Inflammatory macrophage (primary cell): ENCODE measurements at regions not wholly inside any gene's neighbourhood (a gene's known extent, or its start where the extent isn't known, plus 50 kb on each side); places are given as distances from the start of the nearest gene placed in this dataset.
"Not testable (repeated sequence)": the region's sequence is repeated elsewhere in the genome, so short reads cannot be mapped to it uniquely, and the experiment has no call there.

ENCODE experiments used
- DNase-seq, 2 donors: peaks; one replicate each; pipeline ENCODE4 v3.0.0-alpha.2; 2020 to 2022

GRCh38 chr4:107562316-107562715 is 157.7 kb downstream of the PAPSS1 start:
- no peak for DNase-seq

- no peak for DNase-seq
Measured at GRCh38 chr4:107561481-107561880, 158.6 kb downstream of the PAPSS1 start.

- no peak for DNase-seq
Measured at GRCh38 chr4:107559653-107560052, 160.4 kb downstream of the PAPSS1 start.

DNA sequence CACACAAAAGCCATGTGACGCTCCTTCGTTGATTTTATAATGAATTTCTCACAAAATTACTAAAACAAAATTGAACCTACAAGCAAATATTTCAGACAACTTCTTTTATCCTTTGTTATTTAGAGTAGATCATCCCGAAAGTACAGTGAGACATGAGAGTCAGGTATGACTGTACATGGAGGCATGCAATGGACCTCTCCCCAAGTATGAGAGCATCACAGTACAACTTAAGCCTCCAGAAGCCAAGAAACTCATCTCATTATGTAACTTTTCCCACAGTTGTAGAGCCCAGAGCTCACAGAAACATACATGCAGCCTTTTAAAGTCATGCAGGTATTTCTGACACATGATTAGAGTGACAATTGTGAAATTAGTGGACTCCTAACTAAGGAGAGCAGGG is 167.7 kb downstream of the PAPSS1 start:
- no peak for DNase-seq

DNA sequence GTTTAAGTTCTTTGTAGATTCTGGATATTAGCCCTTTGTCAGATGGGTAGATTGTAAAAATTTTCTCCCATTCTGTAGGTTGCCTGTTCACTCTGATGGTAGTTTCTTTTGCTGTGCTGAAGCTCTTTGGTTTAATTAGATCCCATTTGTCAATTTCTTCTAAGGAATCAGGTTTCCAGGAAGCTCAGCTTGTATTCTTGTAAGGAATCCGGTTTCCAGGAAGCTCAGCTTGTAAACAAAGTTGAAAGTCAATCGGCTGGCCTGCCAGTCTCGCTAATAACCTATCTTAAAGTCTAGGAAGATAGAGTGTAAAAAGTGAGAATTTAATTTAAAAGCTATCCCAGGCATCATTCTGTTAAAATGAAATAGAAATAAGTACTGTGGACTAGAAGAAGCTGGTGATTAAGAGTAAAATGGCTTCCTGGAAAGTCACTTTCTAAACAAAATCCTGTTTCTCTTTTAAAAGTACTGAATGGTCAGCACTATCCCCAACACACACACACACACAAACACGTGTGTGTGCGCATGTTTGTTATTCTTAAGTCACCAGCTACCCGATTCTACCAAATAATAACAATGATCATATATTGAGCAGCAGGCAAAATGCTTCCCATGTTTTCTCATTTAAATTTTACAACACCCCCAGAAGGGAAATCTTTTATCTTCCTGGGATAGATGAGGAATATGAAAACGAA is 171.7 kb downstream of the PAPSS1 start:
- no peak for DNase-seq

DNA sequence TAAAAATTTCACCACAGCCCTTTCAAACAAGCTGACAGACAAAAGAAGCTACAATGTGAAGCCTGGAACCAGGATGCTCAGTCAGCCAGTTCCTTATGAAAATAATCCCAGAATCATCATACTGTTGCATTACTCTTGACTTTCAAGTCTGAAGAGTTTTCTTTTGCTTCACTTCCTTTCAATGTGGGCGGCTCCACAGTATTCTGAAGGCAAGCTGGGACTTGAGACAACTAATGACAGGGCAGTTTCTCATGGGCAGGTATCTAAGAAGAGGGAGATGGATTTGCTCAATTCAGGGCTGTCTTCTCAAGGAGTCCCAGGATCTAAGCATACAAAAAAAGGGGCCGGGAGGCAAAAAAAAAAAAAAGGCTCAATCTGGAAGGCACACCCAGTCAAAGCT is 173.4 kb downstream of the PAPSS1 start:
- DNase-seq = no peak

DNA sequence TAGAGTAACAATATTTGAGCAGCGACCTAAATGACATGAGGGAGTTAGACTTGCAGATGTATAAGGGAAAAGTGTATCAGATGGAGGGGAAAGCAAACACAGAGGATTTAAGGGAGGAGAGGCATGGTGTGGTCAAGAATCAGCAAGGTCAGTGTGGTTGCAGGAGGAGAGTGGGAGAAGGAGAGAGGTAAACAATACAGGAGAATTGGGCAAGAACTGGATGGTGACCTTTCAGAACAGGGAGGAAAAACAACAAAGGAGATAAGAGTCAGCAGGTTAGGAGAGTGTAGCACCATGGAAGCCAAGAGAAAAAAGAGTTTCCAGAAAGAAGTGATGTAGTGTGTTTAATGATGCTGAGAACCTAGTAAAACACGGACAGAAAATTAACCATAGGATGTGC is 178.5 kb downstream of the PAPSS1 start:
- no peak for DNase-seq

DNA sequence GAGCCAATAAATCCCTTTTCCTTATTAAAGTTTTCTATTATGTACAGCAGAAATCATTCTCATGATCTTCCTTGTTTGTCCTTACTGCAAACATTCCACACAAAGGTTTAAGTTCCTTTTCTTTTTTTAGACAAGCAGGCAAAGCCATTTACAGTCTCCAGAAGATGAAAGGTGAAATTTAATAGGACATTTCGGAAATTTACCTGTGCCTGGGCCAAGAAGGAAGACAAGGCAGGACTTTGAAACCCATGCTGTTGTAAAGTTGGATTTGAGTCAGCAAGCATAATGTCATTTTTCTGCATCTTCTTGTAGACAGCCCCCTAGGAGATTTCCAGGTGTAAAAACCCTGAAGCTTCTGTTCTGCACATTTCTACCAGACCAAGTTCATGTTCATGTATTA is 188.1 kb downstream of the PAPSS1 start:
- DNase-seq = no peak

GRCh38 chr4:107520368-107520767 is 199.7 kb downstream of the PAPSS1 start:
- DNase-seq = no peak

DNA sequence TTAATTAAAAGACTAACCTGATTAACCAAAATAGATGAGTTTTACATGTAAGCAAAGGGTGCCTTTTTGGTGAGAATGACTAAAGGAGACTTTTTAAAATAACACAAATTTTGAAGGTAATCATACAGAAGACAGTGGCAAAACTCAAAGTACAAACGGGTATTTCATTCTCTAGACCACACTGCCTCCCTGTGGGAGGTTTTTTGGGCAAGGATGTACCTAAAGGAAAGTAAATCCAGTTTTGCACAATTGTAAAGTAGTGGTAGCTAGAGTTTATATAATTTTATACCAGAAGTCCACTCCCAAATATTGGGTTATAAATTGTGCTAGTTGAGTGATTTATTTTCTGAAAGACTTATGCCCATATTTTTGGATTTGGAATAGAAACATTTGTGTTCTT is 201.0 kb downstream of the PAPSS1 start:
- DNase-seq = no peak

- no peak for DNase-seq
Measured at GRCh38 chr4:107518076-107518475, 202.0 kb downstream of the PAPSS1 start.

DNA sequence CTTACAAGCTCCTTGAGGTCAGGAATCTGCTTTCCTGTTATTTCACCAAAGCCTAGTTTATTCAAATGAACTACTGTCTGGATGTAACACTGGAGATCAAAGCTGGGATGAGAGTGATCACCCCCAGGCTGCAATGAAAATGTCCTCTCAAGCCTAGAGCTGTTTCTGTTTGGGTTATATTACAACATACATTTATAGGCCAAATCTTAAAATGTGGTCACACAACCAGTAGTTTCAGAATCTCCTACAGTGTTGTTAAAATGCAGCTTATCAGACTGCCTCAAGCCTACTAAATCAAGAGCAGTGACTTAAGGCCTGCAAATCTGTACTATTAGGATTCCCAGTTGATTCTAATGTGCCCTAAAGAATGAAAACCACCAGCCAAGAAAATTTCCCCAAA is 207.5 kb downstream of the PAPSS1 start:
- no peak for DNase-seq

DNA sequence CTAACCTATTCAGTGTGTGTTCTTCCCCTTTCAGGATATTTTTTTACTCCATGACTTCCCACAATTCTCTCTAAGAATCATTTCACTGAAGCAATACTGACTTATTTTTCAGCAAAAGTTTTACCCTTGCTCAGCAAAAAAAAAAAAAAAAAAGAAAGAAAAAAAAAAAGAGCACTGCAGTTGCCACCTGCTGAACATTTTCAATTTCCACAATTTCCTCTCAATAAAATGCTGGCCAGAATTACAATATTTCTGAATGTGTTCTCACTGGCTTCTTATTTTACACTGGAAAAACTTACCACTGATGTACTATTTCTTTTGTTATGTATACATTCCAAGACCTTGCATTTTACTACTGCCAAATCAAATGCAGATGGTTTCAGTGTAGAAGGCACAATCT is 210.4 kb downstream of the PAPSS1 start:
- no peak for DNase-seq

DNA sequence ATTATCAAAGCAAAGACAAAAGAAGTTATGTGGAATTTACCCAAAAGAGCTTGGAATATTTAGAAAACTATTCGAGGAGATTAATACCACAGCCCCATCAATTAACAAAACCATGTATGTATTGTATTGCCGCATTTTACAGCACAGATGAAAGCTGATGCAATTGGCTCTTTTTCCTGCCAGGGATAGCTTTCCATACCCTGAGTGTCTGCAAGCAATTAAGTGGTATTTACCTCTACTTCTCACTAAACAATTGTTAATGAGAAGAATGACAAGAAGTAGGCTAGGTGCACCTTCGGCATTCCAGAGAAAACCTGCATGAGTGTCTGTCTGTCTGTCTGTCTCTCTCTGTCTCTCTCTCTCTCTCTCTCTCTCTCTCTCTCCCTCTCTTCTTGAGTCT is 219.5 kb downstream of the PAPSS1 start:
- DNase-seq = no peak

DNA sequence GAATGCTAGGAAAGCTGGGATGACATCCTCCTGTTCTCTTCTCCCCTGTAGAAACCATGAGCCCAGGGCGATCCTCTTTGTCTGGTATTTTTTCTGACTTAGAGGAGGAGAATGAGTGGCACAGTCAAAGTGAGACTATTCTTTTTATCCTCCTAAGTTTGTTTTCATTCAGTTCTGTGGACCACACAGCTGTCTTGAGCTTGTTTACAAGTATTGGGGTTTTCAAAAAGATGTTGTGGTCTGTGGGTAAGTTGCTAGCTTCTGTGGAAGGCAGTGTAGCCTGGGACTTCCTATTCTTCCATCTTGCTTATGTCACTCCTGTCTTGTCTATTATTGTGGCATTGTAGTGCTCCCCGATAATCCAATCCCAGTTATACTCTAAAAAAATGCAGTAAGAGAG is 223.0 kb downstream of the PAPSS1 start:
- no peak for DNase-seq

- no peak for DNase-seq
Measured at GRCh38 chr4:107492566-107492965, 227.5 kb downstream of the PAPSS1 start.

DNA sequence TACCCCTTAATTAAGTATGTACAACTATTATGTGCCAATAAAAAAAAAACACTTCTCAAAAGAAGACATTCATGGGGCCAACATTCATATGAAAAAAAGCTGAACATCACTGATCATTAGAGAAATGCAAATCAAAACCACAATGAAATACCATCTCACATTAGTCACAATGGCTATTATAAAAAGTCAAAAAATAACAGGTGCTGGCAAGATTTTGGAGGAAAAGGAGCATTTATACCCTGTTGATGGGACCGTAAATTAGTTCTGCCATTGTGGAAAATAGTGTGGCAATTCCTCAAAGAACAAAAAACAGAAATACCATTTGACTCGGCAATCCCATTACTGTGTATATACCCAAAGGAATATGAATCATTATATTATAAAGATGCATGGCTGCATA is 229.9 kb downstream of the PAPSS1 start:
- no peak for DNase-seq

- not testable (repeated sequence) for DNase-seq
Measured at GRCh38 chr4:107483621-107484020, 236.4 kb downstream of the PAPSS1 start.

- no peak for DNase-seq
Measured at GRCh38 chr4:107482546-107482945, 237.5 kb downstream of the PAPSS1 start.

GRCh38 chr4:107478327-107478980 is 241.6 kb downstream of the PAPSS1 start:
- no peak for DNase-seq

DNA sequence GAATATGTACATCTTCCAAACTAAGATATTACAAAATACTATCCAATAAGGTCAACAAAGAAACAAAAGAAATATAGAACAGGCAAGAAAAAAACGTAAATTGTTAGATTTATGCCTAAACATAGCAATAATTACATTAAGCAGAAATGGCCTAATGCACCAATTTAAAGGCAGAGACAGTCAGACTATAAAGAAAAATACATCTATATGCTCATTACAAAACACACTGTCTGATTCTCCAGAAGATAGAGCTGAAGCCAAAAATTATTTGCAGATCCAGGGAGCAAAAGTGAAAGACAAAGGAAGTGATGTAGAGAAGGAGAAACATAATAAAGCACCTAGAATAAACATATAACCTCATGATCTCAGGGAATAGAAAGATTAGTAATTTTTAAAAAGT is 246.9 kb downstream of the PAPSS1 start:
- no peak for DNase-seq

- DNase-seq = no peak
Measured at GRCh38 chr4:107472265-107472948, 247.6 kb downstream of the PAPSS1 start.

DNA sequence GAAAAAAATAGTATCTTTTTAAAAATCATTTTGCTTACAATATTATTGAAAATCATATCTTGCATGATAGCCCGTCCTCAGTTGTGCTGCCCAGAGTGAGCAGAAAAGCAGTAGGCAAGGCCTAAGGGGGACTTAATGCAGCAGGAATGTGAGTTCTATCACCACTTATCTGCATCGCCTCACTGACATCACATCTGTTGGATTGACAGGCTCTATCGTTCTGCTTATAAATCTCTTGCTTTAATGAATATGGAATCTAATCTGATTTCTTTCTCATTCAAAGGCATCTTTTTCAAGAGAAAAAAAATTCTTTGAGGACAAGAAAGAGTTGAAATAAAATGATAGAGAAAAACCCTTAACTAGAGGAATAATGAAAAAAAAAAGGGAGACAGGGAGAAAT is 249.9 kb downstream of the PAPSS1 start:
- no peak for DNase-seq

- no peak for DNase-seq
Measured at GRCh38 chr4:107468812-107469211, 251.2 kb downstream of the PAPSS1 start.
